ENCODE measurements at regions not wholly inside any gene's neighbourhood (a gene's known extent, or its start where the extent isn't known, plus 50 kb on each side); places are given as distances from the start of the nearest gene placed in this dataset.
"Not testable (repeated sequence)": the region's sequence is repeated elsewhere in the genome, so short reads cannot be mapped to it uniquely, and the experiment has no call there.

DNA sequence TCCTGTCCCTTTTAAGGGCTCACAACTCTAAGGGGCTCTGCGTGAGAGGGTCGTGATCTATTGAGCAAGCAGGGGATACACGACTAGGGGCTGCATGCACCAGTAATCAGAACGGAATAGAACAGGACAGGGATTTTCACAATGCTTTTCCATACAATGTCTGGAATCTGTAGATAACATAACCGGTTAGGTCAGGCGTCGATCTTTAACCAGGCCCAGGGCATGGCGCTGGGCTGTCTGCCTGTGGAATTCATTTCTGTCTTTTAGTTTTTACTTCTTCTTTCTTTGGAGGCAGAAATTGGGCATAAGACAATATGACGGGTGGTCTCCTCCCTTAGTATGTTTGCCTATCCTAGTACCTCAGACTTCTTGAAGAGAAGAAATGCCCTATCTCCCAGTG lies 666.8 kb upstream of the LCORL start:
- not testable (repeated sequence) for H3K4me3 Mint-ChIP-seq; H3K9me3 Mint-ChIP-seq; H3K4me1 Mint-ChIP-seq (ENCODE audit: low read depth)

DNA sequence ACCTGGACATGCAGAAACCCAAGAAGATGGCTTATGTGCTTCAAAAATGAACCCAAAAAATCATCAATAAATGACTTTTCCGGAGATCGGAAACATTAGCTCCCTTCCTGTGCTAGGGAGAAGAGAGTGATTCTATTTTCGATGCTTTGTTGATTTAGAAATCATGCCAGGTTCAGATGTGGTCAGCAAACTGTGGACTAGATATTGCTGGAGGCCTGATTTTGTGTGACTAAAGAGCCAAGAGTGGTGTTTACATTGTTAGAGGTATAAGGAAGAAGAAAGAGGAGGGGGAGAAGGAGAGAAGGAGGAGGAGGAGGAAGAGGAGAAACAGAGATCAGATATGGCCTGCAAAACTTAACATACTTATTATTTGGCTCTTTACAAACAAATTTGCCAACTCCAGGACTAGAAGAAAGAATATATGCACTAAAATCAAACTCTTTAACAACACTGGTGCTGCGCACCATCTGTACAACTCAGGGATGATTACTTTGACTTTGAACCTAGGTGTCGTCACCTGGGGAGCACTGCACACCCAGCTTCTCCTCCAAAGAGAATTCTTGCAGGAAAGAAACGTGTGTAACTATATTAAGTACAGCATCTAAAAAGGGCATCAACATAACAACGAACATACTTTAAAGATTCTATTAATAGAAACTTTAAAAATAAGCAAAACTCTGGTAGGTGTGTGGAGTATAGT lies 664.9 kb upstream of the LCORL start:
- H3K27me3 Mint-ChIP-seq (ENCODE audit: low read depth), result peaks cover 21% of the 10 kb centered on the region
- H3K9me3 Mint-ChIP-seq, result no peaks in the 10 kb centered on the region
- H3K4me3 Mint-ChIP-seq, result no peak overlapping the region
- no peak for ATAC-seq (replicated peaks in 1 of 2)
- H3K36me3 Mint-ChIP-seq (ENCODE audit: insufficient read depth in 2 of 2), result no peaks in the 10 kb centered on the region
- no peak overlapping the region for H3K27ac Mint-ChIP-seq
- H3K4me1 Mint-ChIP-seq (ENCODE audit: low read depth), result no peaks in the 10 kb centered on the region
- no peak for DNase-seq

More for the DNA sequence above, 666.8 kb upstream of the LCORL start:
- not testable (repeated sequence) for H3K36me3 Mint-ChIP-seq (ENCODE audit: insufficient read depth in 2 of 2); H3K27ac Mint-ChIP-seq; DNase-seq; ATAC-seq (replicated peaks in 1 of 2)
- H3K27me3 Mint-ChIP-seq (ENCODE audit: low read depth), result peaks cover 27% of the 10 kb centered on the region

DNA sequence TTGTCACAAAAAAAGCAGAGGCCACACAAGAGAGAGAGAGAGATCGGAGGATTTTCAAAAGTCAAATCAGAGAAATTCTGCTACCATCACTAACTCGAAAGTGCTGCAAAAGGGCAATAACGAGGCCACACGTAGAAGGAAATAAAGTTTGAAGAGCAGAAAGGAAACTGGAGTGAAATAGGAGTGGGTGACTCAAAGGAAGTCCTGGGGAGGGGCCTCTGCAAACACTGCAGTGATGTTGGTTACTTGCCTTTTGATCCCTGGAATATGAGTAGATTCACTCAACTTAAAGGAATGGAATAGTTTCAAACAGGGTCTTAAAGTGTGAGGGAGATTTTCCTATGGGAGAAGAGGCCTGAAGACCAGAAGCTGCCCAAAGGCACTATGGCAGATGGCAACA lies 663.4 kb upstream of the LCORL start:
- Mint-ChIP-seq H3K9me3 (no peaks in the 10 kb centered on the region), H3K4me3 (no peak overlapping the region), H3K27me3 (ENCODE audit: low read depth) (peaks cover 9% of the 10 kb centered on the region), H3K4me1 (ENCODE audit: low read depth) (no peaks in the 10 kb centered on the region), H3K27ac (no peak overlapping the region), H3K36me3 (ENCODE audit: insufficient read depth in 2 of 2) (no peaks in the 10 kb centered on the region)
- DNase-seq (no peak), ATAC-seq (replicated peaks in 1 of 2) (no peak)

DNA sequence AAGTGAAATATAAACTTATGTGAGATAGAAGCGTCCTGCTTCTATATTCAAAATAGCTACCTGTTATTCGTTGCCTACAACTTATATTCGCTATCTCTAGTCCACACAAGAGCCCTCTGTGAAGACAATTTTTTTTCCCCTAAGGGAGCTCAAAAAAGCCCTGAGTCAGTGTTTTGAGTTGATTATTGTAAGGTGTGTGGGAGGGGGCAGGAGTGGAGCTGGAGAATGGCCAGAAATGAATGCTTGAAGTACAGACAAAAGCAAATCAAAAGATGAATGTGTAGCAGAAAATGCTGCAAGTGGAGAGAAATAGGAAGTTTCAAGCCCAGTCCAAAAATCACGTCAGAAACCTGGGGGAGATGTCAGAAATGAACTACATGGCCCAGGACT lies 655.0 kb upstream of the LCORL start:
- Mint-ChIP-seq H3K4me3 (no peak overlapping the region), H3K36me3 (ENCODE audit: insufficient read depth in 2 of 2) (no peaks in the 10 kb centered on the region), H3K4me1 (ENCODE audit: low read depth) (no peaks in the 10 kb centered on the region), H3K27ac (no peak overlapping the region), H3K9me3 (peaks cover 0 to 4% of the 10 kb centered on the region in 2 donors), H3K27me3 (ENCODE audit: low read depth) (no peaks in the 10 kb centered on the region)
- DNase-seq (no peak), ATAC-seq (replicated peaks in 1 of 2) (no peak)

DNA sequence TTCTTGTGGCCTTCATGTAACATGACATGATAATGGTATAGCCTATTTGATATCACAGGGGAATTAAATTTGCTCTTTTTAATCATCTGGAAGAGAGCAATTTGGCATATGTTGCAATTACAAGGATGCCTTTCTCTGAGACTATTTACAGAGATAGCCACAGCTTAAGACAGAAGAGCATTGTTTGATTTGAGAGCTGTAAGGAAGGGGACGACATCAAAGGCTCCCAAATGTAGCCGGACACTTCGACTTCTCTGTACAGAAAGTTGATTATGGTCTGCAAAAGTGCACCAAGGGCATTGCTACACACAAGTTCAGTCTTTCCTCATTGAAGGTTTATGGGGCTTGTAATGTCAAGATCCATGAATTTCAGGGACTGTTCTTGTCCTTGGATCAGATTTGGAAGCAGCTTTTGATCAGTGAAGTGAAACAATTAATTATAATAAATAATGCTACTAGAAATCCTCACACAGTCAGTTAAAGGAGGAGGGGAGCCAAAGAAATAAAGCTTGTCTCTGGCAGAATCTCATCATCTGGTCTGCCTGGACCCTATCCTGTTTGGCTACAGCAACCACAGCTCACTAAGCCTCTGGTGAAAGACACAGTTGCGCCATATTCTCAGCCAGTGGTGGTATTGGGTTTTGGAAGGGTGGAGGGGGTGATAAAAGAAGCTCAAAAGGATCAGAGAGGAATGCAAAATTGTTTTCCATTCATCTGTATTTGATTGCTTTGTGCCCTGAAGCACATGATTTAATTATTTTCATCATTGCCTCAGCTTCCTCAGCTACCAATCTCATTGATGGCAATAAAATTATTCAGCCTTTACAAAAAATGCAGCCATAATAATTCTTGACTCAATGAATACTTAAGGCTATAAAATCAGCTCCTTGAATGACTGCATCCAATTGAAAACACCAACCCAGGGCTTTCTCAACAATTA lies 654.3 kb upstream of the LCORL start:
- no peaks in the 10 kb centered on the region for H3K4me1 Mint-ChIP-seq (ENCODE audit: low read depth)
- no peak overlapping the region for H3K27ac Mint-ChIP-seq
- DNase-seq (no peak), ATAC-seq (replicated peaks in 1 of 2) (no peak)
- H3K4me3 Mint-ChIP-seq, result no peak overlapping the region
- H3K27me3 Mint-ChIP-seq (ENCODE audit: low read depth), result no peaks in the 10 kb centered on the region
- H3K9me3 Mint-ChIP-seq, result peaks cover 0 to 4% of the 10 kb centered on the region in 2 donors
- no peaks in the 10 kb centered on the region for H3K36me3 Mint-ChIP-seq (ENCODE audit: insufficient read depth in 2 of 2)

DNA sequence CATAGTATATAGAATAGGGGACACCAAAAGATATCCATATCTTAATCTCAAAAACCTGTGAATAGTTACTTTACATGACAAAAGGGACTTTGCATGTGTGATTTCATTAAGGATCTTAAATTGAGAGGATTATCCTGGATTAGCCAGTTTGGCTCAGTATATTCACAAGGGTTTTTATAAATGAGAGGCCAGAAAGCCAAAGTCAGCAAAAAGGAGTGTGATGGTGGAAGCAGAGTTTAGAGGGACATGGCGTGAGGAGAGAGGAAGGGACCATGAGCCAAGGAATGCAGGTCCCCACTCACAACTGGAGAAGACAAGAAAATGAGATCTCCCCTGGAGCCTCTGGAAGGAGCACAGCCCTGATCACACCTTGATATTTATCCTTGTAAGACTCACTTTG lies 648.5 kb upstream of the LCORL start:
- Mint-ChIP-seq H3K36me3 (ENCODE audit: insufficient read depth in 2 of 2) (no peaks in the 10 kb centered on the region), H3K9me3 (peaks cover 0 to 4% of the 10 kb centered on the region in 2 donors), H3K4me1 (ENCODE audit: low read depth) (no peaks in the 10 kb centered on the region), H3K27ac (no peak overlapping the region), H3K4me3 (no peak overlapping the region), H3K27me3 (ENCODE audit: low read depth) (no peaks in the 10 kb centered on the region)
- DNase-seq, result no peak
- no peak for ATAC-seq (replicated peaks in 1 of 2)

DNA sequence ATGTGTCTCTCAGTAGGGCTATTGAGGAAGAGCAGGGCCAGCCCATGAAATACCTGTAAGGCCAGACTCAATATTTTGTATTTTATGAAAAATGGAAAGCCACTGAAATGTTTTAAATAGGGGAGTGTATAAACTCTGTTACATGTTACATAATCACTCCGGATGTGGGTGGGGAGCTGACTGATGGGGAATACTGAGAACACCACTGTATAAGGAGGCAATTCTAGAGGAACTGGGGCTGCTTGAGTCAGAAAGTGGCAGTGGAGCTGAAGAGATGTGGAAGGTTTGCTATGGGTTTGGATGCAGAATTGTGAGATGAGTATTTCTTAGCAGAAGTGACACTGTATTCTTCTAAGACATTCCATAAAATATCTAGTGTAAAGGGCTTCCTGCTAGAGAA lies 647.8 kb upstream of the LCORL start:
- DNase-seq, result no peak
- Mint-ChIP-seq H3K9me3 (peaks cover 0 to 4% of the 10 kb centered on the region in 2 donors), H3K4me1 (ENCODE audit: low read depth) (no peaks in the 10 kb centered on the region), H3K27me3 (ENCODE audit: low read depth) (no peaks in the 10 kb centered on the region), H3K27ac (no peak overlapping the region), H3K4me3 (no peak overlapping the region), H3K36me3 (ENCODE audit: insufficient read depth in 2 of 2) (no peaks in the 10 kb centered on the region)
- ATAC-seq (replicated peaks in 1 of 2), result no peak

DNA sequence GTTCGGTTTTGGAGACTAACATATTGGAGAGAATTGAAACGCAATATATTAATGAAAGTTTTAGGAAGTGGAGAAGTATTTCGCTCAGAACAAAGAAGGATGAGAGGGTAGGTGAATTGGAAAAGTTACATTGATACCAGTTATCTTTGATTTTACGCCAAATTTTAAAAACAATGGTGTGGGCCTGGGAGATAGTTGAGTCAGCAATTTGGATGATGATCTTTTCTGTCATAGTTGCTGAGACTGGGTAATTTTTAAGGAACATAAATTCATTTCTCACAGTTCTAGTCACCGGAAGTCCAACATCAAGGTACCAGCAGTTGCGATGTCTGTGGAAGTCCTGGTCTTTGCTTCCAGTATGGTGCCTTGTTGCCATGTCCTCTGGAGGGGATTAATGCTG lies 644.8 kb upstream of the LCORL start:
- peaks cover 0 to 2% of the 10 kb centered on the region in 2 donors for H3K9me3 Mint-ChIP-seq
- H3K4me1 Mint-ChIP-seq (ENCODE audit: low read depth), result no peaks in the 10 kb centered on the region
- no peak overlapping the region for H3K27ac Mint-ChIP-seq
- no peak overlapping the region for H3K4me3 Mint-ChIP-seq
- DNase-seq (no peak), ATAC-seq (replicated peaks in 1 of 2) (no peak)
- no peaks in the 10 kb centered on the region for H3K27me3 Mint-ChIP-seq (ENCODE audit: low read depth)
- peaks cover 0 to 3% of the 10 kb centered on the region in 2 donors for H3K36me3 Mint-ChIP-seq (ENCODE audit: insufficient read depth in 2 of 2)

DNA sequence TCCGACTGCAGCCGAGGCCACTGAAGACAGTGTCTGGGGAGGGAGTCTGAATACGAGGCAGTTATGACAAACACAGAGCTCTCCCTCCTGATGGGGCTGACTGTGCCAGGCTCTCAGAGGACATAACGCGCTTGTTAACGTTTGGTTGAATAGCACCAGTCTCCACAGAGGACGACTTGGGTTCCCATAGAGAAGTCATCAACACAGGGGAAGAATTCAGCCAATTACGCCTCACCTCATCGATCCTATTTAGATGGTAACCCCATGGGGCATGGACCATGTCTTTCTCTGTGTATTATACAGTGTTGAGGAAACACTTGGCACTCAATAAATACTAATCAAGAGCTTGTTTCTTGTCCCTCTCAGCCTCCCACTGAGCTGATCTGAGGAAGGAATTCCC lies 642.6 kb upstream of the LCORL start:
- peaks cover 0 to 2% of the 10 kb centered on the region in 2 donors for H3K9me3 Mint-ChIP-seq
- no peaks in the 10 kb centered on the region for H3K4me1 Mint-ChIP-seq (ENCODE audit: low read depth)
- H3K4me3 Mint-ChIP-seq, result no peak overlapping the region
- H3K36me3 Mint-ChIP-seq (ENCODE audit: insufficient read depth in 2 of 2), result peaks cover 0 to 3% of the 10 kb centered on the region in 2 donors
- no peaks in the 10 kb centered on the region for H3K27me3 Mint-ChIP-seq (ENCODE audit: low read depth)
- no peak for DNase-seq
- no peak for ATAC-seq (replicated peaks in 1 of 2)
- H3K27ac Mint-ChIP-seq, result no peak overlapping the region

DNA sequence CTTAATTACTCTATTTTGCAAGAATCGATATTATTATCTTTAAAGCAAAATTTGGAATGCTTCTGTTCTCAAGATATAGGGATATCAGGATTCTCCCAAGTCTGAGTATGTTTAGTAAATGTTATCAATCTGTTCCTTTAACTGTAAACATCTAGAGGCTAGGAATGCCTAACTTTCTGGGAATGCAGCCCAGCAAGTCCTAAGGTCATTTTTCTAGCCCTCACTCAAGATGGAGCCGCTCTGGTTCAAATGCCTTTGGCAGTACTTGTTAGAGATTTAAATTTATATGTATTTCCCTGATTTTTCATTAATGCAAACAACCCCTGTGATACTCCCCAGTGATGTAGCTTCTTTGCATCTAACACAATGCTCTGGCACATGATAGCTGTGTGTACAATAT lies 623.8 kb upstream of the LCORL start:
- Mint-ChIP-seq H3K27ac (no peak overlapping the region), H3K4me1 (ENCODE audit: low read depth) (no peaks in the 10 kb centered on the region)

DNA sequence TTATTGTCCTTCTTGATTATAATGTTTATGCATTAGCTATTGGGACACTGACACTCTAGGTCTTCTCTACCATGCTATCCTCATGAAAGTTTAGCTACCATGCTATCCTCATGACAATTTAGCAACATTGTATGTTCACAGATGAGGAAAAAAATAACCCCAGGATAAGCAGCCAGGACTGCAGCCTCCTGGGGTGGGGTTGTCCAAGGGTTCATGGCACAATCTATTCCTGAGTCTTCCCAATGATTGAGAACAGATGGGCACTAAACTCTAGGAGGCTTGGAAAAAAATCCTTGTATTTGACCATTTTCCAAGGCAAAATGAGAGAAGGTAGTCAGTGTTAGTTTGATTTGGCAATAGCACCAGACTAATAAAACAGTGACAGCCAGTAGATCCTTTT lies 619.8 kb upstream of the LCORL start:
- H3K27ac Mint-ChIP-seq, result no peak overlapping the region

More for the DNA sequence above, 623.8 kb upstream of the LCORL start:
- ATAC-seq (replicated peaks in 1 of 2) (no peak), DNase-seq (no peak)
- Mint-ChIP-seq H3K27me3 (ENCODE audit: low read depth) (no peaks in the 10 kb centered on the region), H3K4me3 (no peak overlapping the region), H3K36me3 (ENCODE audit: insufficient read depth in 2 of 2) (peaks cover 2 to 7% of the 10 kb centered on the region in 2 donors), H3K9me3 (peaks cover 5 to 8% of the 10 kb centered on the region in 2 donors)

DNA sequence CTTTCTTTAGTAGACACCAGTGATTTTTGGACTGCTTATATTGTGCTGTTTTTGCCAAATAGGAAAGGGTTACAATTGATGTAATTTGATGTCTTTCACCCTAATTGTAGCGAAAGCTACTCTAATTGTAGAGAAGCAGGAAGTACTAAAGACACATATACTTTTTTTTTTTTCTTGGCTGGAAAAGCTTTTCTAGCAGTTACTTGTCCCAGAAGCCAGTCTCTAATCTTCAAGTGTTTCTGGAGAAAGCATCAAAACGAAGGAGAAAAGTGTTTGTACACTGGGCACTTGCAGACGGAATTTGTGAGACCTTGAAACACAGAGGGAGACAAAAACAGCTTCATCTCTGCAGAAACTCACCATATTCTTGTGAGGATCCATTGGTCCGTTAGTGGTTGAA lies 616.5 kb upstream of the LCORL start:
- Mint-ChIP-seq H3K27me3 (ENCODE audit: low read depth) (no peaks in the 10 kb centered on the region), H3K36me3 (ENCODE audit: insufficient read depth in 2 of 2) (no peaks in the 10 kb centered on the region), H3K27ac (no peak overlapping the region), H3K9me3 (peaks cover 2 to 5% of the 10 kb centered on the region in 2 donors), H3K4me1 (ENCODE audit: low read depth) (no peaks in the 10 kb centered on the region), H3K4me3 (no peak overlapping the region)
- DNase-seq, result no peak
- ATAC-seq (replicated peaks in 1 of 2), result no peak

More for the DNA sequence above, 619.8 kb upstream of the LCORL start:
- no peak for DNase-seq
- no peaks in the 10 kb centered on the region for H3K27me3 Mint-ChIP-seq (ENCODE audit: low read depth)
- no peaks in the 10 kb centered on the region for H3K4me1 Mint-ChIP-seq (ENCODE audit: low read depth)
- H3K4me3 Mint-ChIP-seq, result no peak overlapping the region
- ATAC-seq (replicated peaks in 1 of 2), result no peak
- no peaks in the 10 kb centered on the region for H3K36me3 Mint-ChIP-seq (ENCODE audit: insufficient read depth in 2 of 2)
- H3K9me3 Mint-ChIP-seq, result peaks cover 2 to 5% of the 10 kb centered on the region in 2 donors

DNA sequence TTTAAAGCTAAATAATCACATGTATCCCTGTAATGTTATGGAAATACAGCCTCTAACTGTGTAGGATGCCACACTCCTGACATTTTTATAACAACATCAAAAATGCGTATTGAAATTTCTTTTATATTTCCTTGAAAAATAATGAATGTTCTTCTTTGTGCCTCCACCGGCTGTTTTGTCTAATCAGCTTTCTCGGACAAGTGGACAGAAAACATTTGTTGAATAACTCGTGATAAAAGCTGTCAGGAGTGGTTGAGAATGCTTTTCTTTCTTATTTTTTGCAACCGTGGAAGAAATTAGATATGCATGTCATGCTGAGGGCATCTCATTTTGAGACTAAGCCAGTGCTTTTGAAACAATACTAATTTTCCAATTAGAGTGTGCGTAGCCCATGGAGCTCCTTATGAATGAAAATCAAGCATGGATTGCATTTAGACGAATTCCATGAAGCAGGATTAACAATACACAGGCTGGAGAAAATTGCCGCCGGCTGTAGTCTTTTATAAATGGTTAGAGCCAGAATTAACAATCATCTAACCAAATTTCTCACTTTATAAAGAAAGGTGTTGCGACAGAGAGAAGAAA lies 614.5 kb upstream of the LCORL start:
- no peaks in the 10 kb centered on the region for H3K36me3 Mint-ChIP-seq (ENCODE audit: insufficient read depth in 2 of 2)
- DNase-seq (no peak), ATAC-seq (replicated peaks in 1 of 2) (no peak)
- peaks cover 3 to 4% of the 10 kb centered on the region in 2 donors for H3K9me3 Mint-ChIP-seq
- no peak overlapping the region for H3K27ac Mint-ChIP-seq
- no peaks in the 10 kb centered on the region for H3K4me1 Mint-ChIP-seq (ENCODE audit: low read depth)
- H3K4me3 Mint-ChIP-seq, result no peak overlapping the region
- no peaks in the 10 kb centered on the region for H3K27me3 Mint-ChIP-seq (ENCODE audit: low read depth)

Data from activated T-cell treated with anti-CD3 and anti-CD28 coated beads, Interleukin-2, amount 50 U/mL, for 72 hours (primary cell).